HG03097 (cell line): ENCODE measurements at regions not wholly inside any gene's neighbourhood (a gene's known extent, or its start where the extent isn't known, plus 50 kb on each side); places are given as distances from the start of the nearest gene placed in this dataset.
A peak's percentile ranks its signal among the peaks of the same experiment; 100 is the strongest.

Experiments used
- ATAC-seq: cut with Tn5 transposase; IDR thresholded peaks from one replicate; pipeline ENCODE4 v1.9.1; 2021; ENCODE audit not compliant: unreplicated experiment, low FRiP score

DNA sequence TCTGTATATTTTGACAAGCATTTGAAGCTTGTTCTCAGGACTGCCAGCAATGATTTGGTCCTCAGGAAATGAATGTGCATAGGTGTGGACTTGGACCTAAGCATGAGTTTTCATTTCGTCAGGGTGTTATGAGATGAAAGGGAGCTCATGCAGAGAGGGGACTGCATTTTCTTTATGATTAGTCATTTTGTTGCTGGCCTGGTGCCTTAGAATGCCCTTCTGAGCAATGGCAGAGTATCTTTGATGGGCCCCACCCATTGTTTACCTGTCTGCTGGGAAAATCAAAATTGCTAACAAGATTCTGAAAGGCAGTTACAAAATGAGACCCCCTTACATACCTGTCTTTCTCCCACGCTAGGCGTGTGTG, 51.5 kb upstream of the MTHFD1L start:
- peak; percentile 41 for ATAC-seq
